ENCODE measurements at regions not wholly inside any gene's neighbourhood (a gene's known extent, or its start where the extent isn't known, plus 50 kb on each side); places are given as distances from the start of the nearest gene placed in this dataset.

GRCh38 chrX:144798972-144799371 is 448.3 kb upstream of the SPANXN1 start:
- DNase-seq, result no peak
- H3K36me3 ChIP-seq, result no peaks in the 10 kb centered on the region
- ATAC-seq, result no peak
- H3K4me1 ChIP-seq, result no peaks in the 10 kb centered on the region
- H3K27ac ChIP-seq, result no peak overlapping the region
- intact Hi-C loops (cut with DNase I), result no loop called here
- H3K9me3 ChIP-seq, result no peaks in the 10 kb centered on the region
- H3K27me3 ChIP-seq, result no peaks in the 10 kb centered on the region
- TF ChIP-seq CTCF (IDR thresholded peaks at IDR 0.05) (no peak), POLR2A (IDR thresholded peaks at IDR 0.05) (no peak)
- 60 to 82% (median 71%) methylated on average over 2 of the region's 2 CpGs for WGBS, 4 donors
- H3K4me3 ChIP-seq, result no peak overlapping the region

GRCh38 chrX:144801786-144802185 is 445.5 kb upstream of the SPANXN1 start:
- Histone ChIP-seq H3K27me3 (no peaks in the 10 kb centered on the region), H3K36me3 (no peaks in the 10 kb centered on the region), H3K4me1 (no peaks in the 10 kb centered on the region), H3K9me3 (no peaks in the 10 kb centered on the region), H3K4me3 (no peak overlapping the region), H3K27ac (no peak overlapping the region)
- TF ChIP-seq CTCF (IDR thresholded peaks at IDR 0.05) (no peak), POLR2A (IDR thresholded peaks at IDR 0.05) (no peak)
- WGBS, 4 donors, result 58 to 77% (median 67%) methylated on average over 4 of the region's 4 CpGs
- intact Hi-C loops (cut with DNase I), result no loop called here
- ATAC-seq (no peak), DNase-seq (no peak)

GRCh38 chrX:144809025-144809424 is 438.3 kb upstream of the SPANXN1 start:
- no peaks in the 10 kb centered on the region for H3K36me3 ChIP-seq
- ATAC-seq, result no peak
- no peaks in the 10 kb centered on the region for H3K27me3 ChIP-seq
- no peak overlapping the region for H3K27ac ChIP-seq
- H3K9me3 ChIP-seq, result no peaks in the 10 kb centered on the region
- H3K4me1 ChIP-seq, result no peaks in the 10 kb centered on the region
- TF ChIP-seq CTCF (IDR thresholded peaks at IDR 0.05), result no peak
- no peak for TF ChIP-seq POLR2A (IDR thresholded peaks at IDR 0.05)
- DNase-seq, result no peak
- intact Hi-C loops (cut with DNase I), result no loop called here
- no peak overlapping the region for H3K4me3 ChIP-seq

- WGBS, 4 donors, result 59 to 67% (median 61%) methylated on average over 1 of the region's 1 CpG
- DNase-seq (no peak), ATAC-seq (no peak)
- TF ChIP-seq CTCF (IDR thresholded peaks at IDR 0.05) (no peak), POLR2A (IDR thresholded peaks at IDR 0.05) (no peak)
- Histone ChIP-seq H3K27me3 (no peaks in the 10 kb centered on the region), H3K9me3 (no peaks in the 10 kb centered on the region), H3K27ac (no peak overlapping the region), H3K36me3 (no peaks in the 10 kb centered on the region), H3K4me1 (no peaks in the 10 kb centered on the region), H3K4me3 (no peak overlapping the region)
- intact Hi-C loops (cut with DNase I), result no loop called here
These were observed 436.8 kb upstream of the SPANXN1 start for GRCh38 chrX:144810539-144810938.
